ENCODE measurements at regions not wholly inside any gene's neighbourhood (a gene's known extent, or its start where the extent isn't known, plus 50 kb on each side); places are given as distances from the start of the nearest gene placed in this dataset.

GRCh38 chr16:87080571-87081167 lies 236.5 kb downstream of the C16orf95 start:
- no peak for DNase-seq

- DNase-seq = no peak
Measured at GRCh38 chr16:87085441-87085840, 231.8 kb downstream of the C16orf95 start.

- no peak for DNase-seq
Measured at GRCh38 chr16:87086156-87086555, 231.0 kb downstream of the C16orf95 start.

GRCh38 chr16:87086575-87086974 lies 230.6 kb downstream of the C16orf95 start:
- no peak for DNase-seq

GRCh38 chr16:87092958-87093357 lies 224.2 kb downstream of the C16orf95 start:
- no peak for DNase-seq

GRCh38 chr16:87093804-87094555 lies 223.2 kb downstream of the C16orf95 start:
- DNase-seq = no peak

GRCh38 chr16:87094556-87094865 lies 222.7 kb downstream of the C16orf95 start:
- no peak for DNase-seq

GRCh38 chr16:87095271-87095670 lies 221.9 kb downstream of the C16orf95 start:
- DNase-seq = no peak

GRCh38 chr16:87096746-87097333 lies 220.4 kb downstream of the C16orf95 start:
- no peak for DNase-seq

GRCh38 chr16:87098361-87098760 lies 218.8 kb downstream of the C16orf95 start:
- DNase-seq = no peak

- DNase-seq = no peak
Measured at GRCh38 chr16:87098976-87099720, 218.0 kb downstream of the C16orf95 start.

- DNase-seq = no peak
Measured at GRCh38 chr16:87100306-87101058, 216.7 kb downstream of the C16orf95 start.

GRCh38 chr16:87101903-87102302 lies 215.3 kb downstream of the C16orf95 start:
- DNase-seq = no peak

- no peak for DNase-seq
Measured at GRCh38 chr16:87107201-87107600, 210.0 kb downstream of the C16orf95 start.

GRCh38 chr16:87108278-87108677 lies 208.9 kb downstream of the C16orf95 start:
- no peak for DNase-seq

- DNase-seq = no peak
Measured at GRCh38 chr16:87108941-87109340, 208.3 kb downstream of the C16orf95 start.

- DNase-seq = no peak
Measured at GRCh38 chr16:87114832-87115231, 202.4 kb downstream of the C16orf95 start.

- no peak for DNase-seq
Measured at GRCh38 chr16:87115646-87116045, 201.5 kb downstream of the C16orf95 start.

GRCh38 chr16:87117936-87118335 lies 199.3 kb downstream of the C16orf95 start:
- DNase-seq = no peak

GRCh38 chr16:87119168-87119567 lies 198.0 kb downstream of the C16orf95 start:
- no peak for DNase-seq

GRCh38 chr16:87119748-87120147 lies 197.4 kb downstream of the C16orf95 start:
- no peak for DNase-seq

GRCh38 chr16:87121816-87122215 lies 195.4 kb downstream of the C16orf95 start:
- no peak for DNase-seq

Data from suppressor macrophage treated with lipopolysaccharide for 4 hours (primary cell).